ENCODE measurements at regions not wholly inside any gene's neighbourhood (a gene's known extent, or its start where the extent isn't known, plus 50 kb on each side); places are given as distances from the start of the nearest gene placed in this dataset.

- DNase-seq: no peak
Measured at GRCh38 chr13:40496035-40496810, 170.2 kb downstream of the FOXO1 start.

DNA sequence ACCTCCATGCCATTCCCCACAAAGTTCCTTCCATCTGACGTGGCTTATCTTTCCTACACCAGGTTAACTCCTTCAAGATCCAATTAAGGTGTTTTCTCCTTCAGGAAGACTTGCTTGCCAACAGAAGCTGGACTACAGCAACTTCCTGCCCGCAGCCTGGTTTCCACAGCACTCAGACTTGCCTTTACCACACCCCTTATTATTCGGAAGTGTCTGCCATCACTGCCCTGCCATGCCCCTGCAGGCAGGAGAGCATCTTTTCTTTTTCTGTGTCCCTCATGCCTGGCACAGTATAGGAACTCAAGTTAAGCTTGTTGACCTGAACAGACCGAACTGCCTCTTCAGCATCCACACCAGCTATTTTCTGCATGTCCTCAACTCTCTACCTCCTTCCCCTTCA is 168.0 kb downstream of the FOXO1 start:
- no peak for DNase-seq

DNA sequence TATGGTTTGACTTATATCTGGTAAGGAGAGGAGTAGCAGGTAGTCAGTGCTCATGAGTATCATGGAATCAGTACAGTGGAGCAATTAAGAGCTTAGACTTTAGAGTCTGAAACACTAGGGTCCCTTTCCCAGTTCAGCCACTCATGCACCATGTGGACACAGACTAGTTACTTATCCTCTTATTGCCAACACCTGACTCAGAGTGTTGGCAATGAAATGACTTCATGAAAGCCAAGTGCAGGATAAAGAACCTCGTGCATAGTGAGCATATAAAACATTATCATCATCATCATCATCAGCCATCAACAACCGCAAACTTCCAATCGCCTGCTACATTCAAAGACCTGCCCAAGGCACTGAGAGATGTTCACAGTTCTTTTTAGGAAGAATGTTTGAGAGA is 164.2 kb downstream of the FOXO1 start:
- DNase-seq: no peak

- DNase-seq: no peak
Measured at GRCh38 chr13:40503011-40503410, 163.4 kb downstream of the FOXO1 start.

- no peak for DNase-seq
Measured at GRCh38 chr13:40503966-40504591, 162.4 kb downstream of the FOXO1 start.

GRCh38 chr13:40504641-40505040 is 161.8 kb downstream of the FOXO1 start:
- DNase-seq: no peak

- DNase-seq: no peak
Measured at GRCh38 chr13:40505196-40505595, 161.2 kb downstream of the FOXO1 start.
